Head of caudate nucleus (tissue), 42 donors: ENCODE measurements at regions not wholly inside any gene's neighbourhood (a gene's known extent, or its start where the extent isn't known, plus 50 kb on each side); places are given as distances from the start of the nearest gene placed in this dataset.
A peak's percentile ranks its signal among the peaks of the same experiment; 100 is the strongest.

Experiments
- DNase-seq, 42 donors: peaks; one replicate each; pipeline versions ENCODE4 v3.0.0 to v3.0.0-alpha.2; 2020 to 2021; ENCODE audit warnings: mixed read lengths in 7 of 42
- intact Hi-C: fragments of 100-400 bp; cut with DNase I; formaldehyde crosslinking; loops from one replicate; pipeline ENCODE4 v1.15.0; 2022

DNA sequence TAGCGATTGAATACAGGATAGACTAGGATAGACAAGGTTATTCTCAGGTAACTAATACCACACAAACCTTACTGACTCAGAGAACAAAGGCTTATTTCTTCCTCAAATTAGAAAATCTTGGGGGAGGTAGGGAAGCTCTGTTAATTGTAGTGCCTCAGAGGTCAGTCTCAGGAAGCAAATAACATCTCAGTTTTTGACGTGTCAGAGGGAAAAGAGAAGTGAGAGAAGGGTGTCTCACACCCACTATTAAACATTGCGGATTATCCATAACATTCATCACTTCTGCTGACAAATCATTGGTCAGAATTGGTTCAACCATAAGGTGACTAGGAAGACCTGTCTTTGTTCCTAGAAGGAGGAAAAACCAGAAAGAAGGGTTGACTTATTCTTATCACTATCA is 579.4 kb upstream of the MIR17HG start:
- DNase-seq: no peak
- intact Hi-C loops: no loop called here

- intact Hi-C loops: no loop called here
- DNase-seq: no peak
These were observed 578.1 kb upstream of the MIR17HG start for GRCh38 chr13:90769387-90769786.

GRCh38 chr13:90770334-90770733 is 577.2 kb upstream of the MIR17HG start:
- intact Hi-C loops: no loop called here
- DNase-seq: no peak

DNA sequence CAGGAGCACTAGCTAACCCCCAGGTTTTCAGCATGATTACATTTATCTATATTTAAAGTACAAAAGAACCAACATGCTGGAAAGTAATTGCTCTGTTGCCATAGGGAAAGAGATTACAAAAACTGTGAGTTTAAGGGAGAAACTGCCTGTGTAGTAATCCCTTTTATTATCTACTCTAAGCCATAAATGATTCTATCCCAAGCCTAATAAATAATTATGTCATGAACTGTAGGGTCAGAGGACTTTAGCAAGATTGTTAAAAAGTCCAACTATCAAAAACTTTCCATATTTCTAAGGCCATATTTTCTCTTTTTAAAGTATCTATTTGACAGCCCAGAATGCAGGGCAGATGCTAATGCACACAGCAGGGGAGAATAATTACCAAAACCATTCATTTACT is 573.8 kb upstream of the MIR17HG start:
- intact Hi-C loops: no loop called here
- DNase-seq: no peak

DNA sequence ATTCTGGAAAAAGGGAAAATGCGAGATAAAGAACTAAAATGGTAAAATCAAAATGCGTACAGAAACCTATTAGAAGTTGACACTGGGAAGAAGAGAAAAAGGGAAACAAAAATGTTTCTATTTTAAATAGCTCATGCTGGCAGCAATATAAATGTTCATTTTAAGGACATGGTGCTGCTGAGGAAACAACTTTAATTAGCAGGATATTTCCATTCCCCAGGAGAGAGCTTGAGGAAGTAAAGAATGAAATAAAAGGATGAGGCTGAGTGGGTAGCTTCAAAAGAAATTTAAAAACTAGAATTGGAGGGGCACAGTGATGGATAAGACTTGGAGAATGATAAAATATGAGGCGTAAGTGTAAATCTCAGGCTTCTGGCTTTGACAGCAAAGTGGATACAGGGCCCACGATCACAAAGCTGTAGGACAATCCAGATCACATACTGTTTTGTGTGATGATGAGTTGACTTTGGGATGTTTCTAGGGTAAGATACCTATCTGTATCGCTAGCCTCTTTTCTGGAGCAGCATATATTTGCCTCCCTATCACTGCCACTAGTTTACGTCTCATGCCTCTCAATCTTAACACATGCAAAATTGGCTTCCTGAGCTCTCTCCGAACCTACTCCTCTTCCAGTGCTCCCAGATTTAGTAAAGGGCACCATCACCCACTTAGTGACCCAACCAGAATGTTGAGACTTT is 571.3 kb upstream of the MIR17HG start:
- intact Hi-C loops: no loop called here
- no peak for DNase-seq

DNA sequence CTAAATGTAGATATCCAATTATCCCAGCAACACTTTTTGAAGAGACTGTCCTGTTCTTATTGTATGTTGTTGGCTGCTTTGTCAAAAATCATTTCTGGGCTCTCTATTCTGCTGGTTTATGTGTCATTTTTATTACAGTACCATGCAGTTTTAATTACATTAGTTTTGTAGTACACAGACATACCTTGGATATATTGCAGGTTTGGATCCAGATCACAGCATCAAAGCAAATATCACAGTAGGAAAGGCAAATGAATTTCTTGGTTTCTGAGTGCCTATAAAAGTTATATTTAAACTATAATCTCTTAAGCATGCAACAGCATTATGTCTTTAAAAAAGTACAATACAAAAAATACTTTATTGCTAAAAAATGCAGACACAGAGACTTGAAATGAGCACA is 564.2 kb upstream of the MIR17HG start:
- intact Hi-C loops: no loop called here
- DNase-seq: no peak

DNA sequence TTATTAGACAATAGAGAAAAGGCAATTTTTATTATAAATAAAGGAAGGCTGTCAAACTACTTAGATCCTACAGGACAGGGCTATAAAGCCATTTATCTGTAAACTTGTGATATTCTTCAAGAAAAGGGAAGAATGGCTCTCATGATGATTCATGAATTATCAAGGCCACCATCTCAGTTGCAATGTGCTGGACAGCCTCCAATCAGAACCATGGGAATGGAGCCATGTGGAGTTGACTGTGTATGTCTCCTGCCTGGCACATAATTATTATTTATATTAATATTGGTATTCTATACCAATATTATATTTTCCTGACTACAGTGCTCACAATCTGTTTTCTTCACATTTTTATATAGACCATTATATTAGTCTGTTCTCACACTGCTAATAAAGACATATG is 560.5 kb upstream of the MIR17HG start:
- DNase-seq: no peak
- intact Hi-C loops: no loop called here

- intact Hi-C loops: no loop called here
- DNase-seq: no peak
These were observed 555.2 kb upstream of the MIR17HG start for GRCh38 chr13:90792335-90792734.

DNA sequence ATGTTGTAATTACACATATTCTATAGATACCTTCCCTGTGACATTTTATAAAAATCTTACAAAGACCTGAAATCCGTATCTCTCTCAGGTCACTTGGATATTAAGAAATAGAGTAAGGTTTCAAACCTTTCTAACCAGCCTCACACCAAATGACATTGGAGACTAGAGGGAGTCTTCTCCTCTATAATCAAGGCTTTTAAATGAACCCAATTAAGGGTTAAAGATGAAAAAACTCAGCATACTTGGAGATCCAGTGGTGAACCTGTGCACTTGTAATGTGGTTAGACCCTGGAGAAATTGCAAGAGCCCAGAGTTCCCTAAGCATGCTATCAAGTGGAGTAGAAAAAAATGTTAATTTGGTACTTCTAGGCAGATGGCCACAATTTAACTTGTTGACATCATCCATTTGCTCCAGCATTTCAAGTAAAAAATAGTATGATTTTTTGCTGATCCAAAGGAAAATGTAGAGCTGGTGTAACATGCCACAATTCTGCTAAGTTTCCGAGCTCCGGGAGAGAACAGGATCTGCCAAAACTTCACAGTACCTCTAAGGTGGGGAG is 554.1 kb upstream of the MIR17HG start:
- DNase-seq: no peak
- intact Hi-C loops: no loop called here

DNA sequence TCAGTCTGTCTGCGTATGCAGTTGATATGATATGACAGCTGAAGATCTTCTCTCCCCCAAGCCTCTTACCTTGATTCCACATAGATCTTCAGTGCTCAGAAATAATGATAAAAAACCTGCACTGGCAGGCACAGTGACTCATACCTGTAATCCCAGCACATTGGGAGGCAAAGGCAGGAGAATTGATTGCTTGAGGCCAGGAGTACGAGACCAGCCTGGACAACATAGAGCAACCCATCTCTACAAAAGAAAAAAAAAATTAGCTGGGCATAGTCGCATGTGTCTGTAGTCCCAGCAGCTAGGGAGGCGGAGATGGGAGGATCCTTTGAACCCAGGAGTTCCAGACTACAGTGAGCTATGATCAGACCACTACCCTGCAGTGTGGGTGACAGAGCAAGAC is 551.0 kb upstream of the MIR17HG start:
- DNase-seq: peak in 1 of 42 donors; percentile 11
- intact Hi-C loops: no loop called here

- intact Hi-C loops: no loop called here
These were observed 550.2 kb upstream of the MIR17HG start for GRCh38 chr13:90797335-90797734.

GRCh38 chr13:90798381-90798780 is 549.1 kb upstream of the MIR17HG start:
- intact Hi-C loops: no loop called here
- DNase-seq: no peak

More at GRCh38 chr13:90797335-90797734, 550.2 kb upstream of the MIR17HG start:
- DNase-seq: no peak

GRCh38 chr13:90800082-90800746 is 547.3 kb upstream of the MIR17HG start:
- intact Hi-C loops: no loop called here
- DNase-seq: peak in 41 of 42 donors; percentile 10 to 69 (median 45)

GRCh38 chr13:90801621-90802020 is 545.9 kb upstream of the MIR17HG start:
- intact Hi-C loops: no loop called here

GRCh38 chr13:90803210-90803609 is 544.3 kb upstream of the MIR17HG start:
- intact Hi-C loops: no loop called here
- DNase-seq: no peak

More at GRCh38 chr13:90801621-90802020, 545.9 kb upstream of the MIR17HG start:
- no peak for DNase-seq

DNA sequence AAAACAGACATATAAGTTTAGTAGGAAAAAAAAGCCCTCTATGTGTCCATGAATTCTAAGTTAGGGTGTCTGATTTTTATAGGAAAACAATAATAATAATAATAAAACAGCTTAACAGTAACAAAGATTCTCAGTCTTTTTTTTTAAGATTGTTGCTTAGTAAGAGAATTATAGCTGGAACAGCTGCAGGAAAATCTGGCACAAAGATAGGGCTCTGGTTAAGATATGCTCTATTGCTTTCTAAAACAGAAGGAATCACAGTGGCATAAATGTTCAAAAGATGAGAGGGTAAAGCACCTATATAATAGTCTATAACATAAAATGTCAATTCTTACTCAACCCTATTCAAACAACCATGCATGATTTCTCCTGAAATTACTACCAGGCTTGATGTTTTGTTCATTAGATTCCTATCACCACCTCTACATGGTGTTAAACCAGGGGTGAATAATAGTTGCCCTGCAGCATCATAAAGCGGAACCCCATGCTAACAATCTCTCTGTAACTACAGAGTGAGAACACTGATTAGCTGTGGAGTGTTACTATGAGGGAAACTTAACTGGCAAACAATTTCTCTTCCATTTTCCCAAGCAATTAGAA is 541.4 kb upstream of the MIR17HG start:
- DNase-seq: no peak
- intact Hi-C loops: no loop called here

DNA sequence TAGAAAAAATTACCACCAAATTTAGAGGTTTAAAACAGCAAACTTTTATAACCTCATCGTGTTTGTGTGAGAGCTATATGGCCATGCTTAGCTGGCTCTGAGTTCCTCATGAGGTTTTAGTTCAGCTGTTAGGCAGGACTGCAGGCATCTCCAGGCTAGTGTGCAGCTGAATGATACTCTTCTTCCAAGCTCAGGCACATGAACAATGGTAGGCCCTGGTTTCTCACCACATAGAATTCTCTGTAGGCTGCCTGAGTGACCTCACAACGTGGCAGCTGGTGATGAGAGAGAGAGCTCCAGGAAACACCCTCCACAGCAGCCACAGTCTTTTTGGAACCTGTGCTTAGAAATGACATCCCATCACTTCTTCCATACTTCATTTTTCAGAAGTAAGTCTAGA is 540.6 kb upstream of the MIR17HG start:
- intact Hi-C loops: no loop called here
- DNase-seq: no peak

- DNase-seq: no peak
- intact Hi-C loops: no loop called here
These were observed 538.6 kb upstream of the MIR17HG start for GRCh38 chr13:90808838-90809237.

DNA sequence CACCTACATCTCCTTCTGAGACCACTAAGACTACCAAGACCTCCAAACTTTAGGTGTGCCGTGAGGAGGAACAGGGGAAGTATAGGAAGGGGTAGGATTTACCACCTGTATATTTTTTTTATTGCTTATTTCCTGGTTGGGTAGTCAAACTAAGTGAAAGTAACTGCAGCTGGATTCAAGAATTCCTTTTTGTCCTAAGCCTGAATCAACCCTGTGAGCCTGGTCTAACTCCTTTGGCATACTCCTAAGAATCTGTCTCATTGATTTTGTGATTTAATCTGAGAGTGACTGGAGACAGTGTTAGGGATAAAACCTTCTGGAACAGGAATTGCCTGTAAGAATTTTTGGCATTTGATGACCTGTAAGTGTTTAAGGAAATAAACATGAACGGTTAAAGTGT is 523.5 kb upstream of the MIR17HG start:
- intact Hi-C loops: no loop called here
- no peak for DNase-seq

DNA sequence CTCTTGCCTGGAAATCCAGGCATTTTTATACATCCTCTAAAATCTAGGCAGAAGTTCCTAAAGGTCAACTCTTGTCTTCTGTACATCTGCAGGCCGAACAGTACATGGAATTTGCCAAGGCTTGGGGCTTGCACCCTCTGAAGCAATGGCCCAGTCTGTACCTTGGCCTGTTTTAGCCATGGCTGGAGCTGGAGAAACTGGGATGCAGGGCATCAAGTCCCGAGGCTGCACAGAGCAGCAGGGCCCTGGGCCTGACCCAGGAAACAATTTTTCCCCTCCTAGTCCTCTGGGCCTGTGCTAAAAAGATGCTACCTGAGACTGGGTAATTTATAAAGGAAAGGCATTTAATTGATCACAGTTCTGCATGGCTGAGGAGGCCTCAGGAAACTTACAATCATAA is 520.8 kb upstream of the MIR17HG start:
- intact Hi-C loops: no loop called here
- DNase-seq: no peak
